GM12878 (cell line): ENCODE measurements at regions not wholly inside any gene's neighbourhood (a gene's known extent, or its start where the extent isn't known, plus 50 kb on each side); places are given as distances from the start of the nearest gene placed in this dataset.

ENCODE experiments used
- ATAC-seq: fragments of 200-7000 bp; cut with Tn5 transposase; 3 replicates; pipeline ENCODE4 v1.9.1; 2020; ENCODE audit warnings: mild to moderate bottlenecking, moderate library complexity
- BruUV-seq: library from RNA; stranded (reverse); fragments of 400-500 nt; replicated peaks from 2 replicates; lab custom pipeline; 2021; lab: Mats Ljungman, UMichigan
- CTCF ChIA-PET: fragments of 300-600 bp; sonication (Branson Sonifier 250); formaldehyde crosslinking; extraction: SDS; loops from one replicate; lab custom pipeline; 2021; ENCODE audit warnings: inconsistent platforms; lab: Yijun Ruan, JAX
- POLR2A ChIA-PET: fragments of 350-600 bp; formaldehyde crosslinking; extraction: SDS; loops from one replicate; lab custom pipeline; 2021; ENCODE audit warnings: inconsistent platforms; lab: Charles Lee
- RAD21 ChIA-PET: fragments of 300-600 bp; sonication (Branson Sonifier 250); formaldehyde crosslinking; loops from one replicate; lab custom pipeline; 2023; ENCODE audit warnings: antibody characterized with exemption; ENCODE audit not compliant: unreplicated experiment; lab: Charles Lee
- SMC1A ChIA-PET: fragments of 300-600 bp; sonication (Branson Sonifier 250); formaldehyde crosslinking; loops from one replicate; lab custom pipeline; 2023; ENCODE audit not compliant: unreplicated experiment, uncharacterized antibody; lab: Charles Lee
- DNase-seq: peaks from one replicate; pipeline ENCODE4 v3.0.0-alpha.2; 2011; ENCODE audit warnings: low read depth, low spot score
- FAIRE-seq: peaks from 3 replicates; lab custom pipeline; 2011; peaks lifted over from hg19 to GRCh38; lab: Jason Lieb, UNC
- H2AFZ ChIP-seq: 2 replicates; pipeline ENCODE4 v1.6.0; 2011; ENCODE audit warnings: low read depth, low read length, control low read depth; ENCODE audit not compliant: control insufficient read depth
- H3K27ac ChIP-seq: 2 replicates; pipeline ENCODE4 v1.5.1; 2011; ENCODE audit warnings: control low read depth; ENCODE audit not compliant: control insufficient read depth, insufficient read depth
- H3K27me3 ChIP-seq, 2 experiments: replicated peaks in 1 of 2; 2 replicates each; pipeline versions ENCODE4 v1.6.0 to v1.6.1; 2011; ENCODE audit warnings: low read length in 1 of 2; ENCODE audit not compliant: control insufficient read depth in 2 of 2, insufficient read depth in 2 of 2
- H3K36me3 ChIP-seq, 2 experiments: 2 replicates each; pipeline ENCODE4 v1.5.1; 2011; ENCODE audit warnings: low read length in 1 of 2; ENCODE audit not compliant: control insufficient read depth in 2 of 2, insufficient read depth in 2 of 2
- H3K4me1 ChIP-seq: 2 replicates; pipeline ENCODE4 v1.6.1; 2011; ENCODE audit warnings: mild to moderate bottlenecking, low read length, moderate library complexity, mixed read lengths; ENCODE audit not compliant: control insufficient read depth, insufficient read depth
- H3K4me2 ChIP-seq: 2 replicates; pipeline ENCODE4 v1.6.0; 2011; ENCODE audit warnings: control low read depth; ENCODE audit not compliant: control insufficient read depth, insufficient read depth
- H3K4me3 ChIP-seq: fragments of 200-600 bp; sonication (generic); 2 replicates; pipeline ENCODE4 v1.5.1; 2016
- H3K79me2 ChIP-seq: 2 replicates; pipeline ENCODE4 v1.6.0; 2011; ENCODE audit warnings: low read length; ENCODE audit not compliant: control insufficient read depth, insufficient read depth
- H3K9ac ChIP-seq: 2 replicates; pipeline ENCODE4 v1.8.0; 2011; ENCODE audit warnings: low read length, control low read depth, mixed read lengths; ENCODE audit not compliant: control insufficient read depth, insufficient read depth
- H3K9me3 ChIP-seq: replicated peaks from 3 replicates; pipeline ENCODE4 v1.5.1; 2011; ENCODE audit warnings: mild to moderate bottlenecking, low read length; ENCODE audit not compliant: control insufficient read depth, insufficient read depth
- H4K20me1 ChIP-seq: 2 replicates; pipeline ENCODE4 v1.6.0; 2011; ENCODE audit not compliant: control insufficient read depth, insufficient read depth
- BHLHE40 ChIP-seq, 2 experiments: fragments of 450-650 bp in 1 of 2; IDR thresholded peaks; 2 replicates each; pipeline ENCODE4 v1.6.1; 2011 to 2017; ENCODE audit warnings: low read depth in 2 of 2, borderline replicate concordance in 1 of 2, improper control_type of control experiment in 1 of 2, low read length in 1 of 2, mild to moderate bottlenecking in 1 of 2
- EED ChIP-seq: sonication (generic); IDR thresholded peaks from 2 replicates; pipeline ENCODE4 v1.6.1; 2016; ENCODE audit warnings: antibody characterized with exemption, low read depth
- FOS ChIP-seq: IDR thresholded peaks from 3 replicates; pipeline ENCODE4 v1.6.1; 2011; ENCODE audit warnings: borderline replicate concordance; ENCODE audit not compliant: insufficient read length; ENCODE audit errors: extremely low read depth
- KAT2A ChIP-seq: conservative IDR thresholded peaks from 2 replicates; pipeline ENCODE4 v1.6.1; 2011; ENCODE audit warnings: low read depth, low read length; ENCODE audit not compliant: control insufficient read depth
- MAX ChIP-seq: IDR thresholded peaks from 2 replicates; pipeline ENCODE4 v1.6.1; 2012; ENCODE audit warnings: low read depth, low read length, improper control_type of control experiment
- NR2C2 ChIP-seq: IDR thresholded peaks from 2 replicates; pipeline ENCODE4 v1.6.1; 2011; ENCODE audit warnings: borderline replicate concordance, low read depth; ENCODE audit not compliant: control insufficient read depth, insufficient read length
- NR2F1 ChIP-seq: fragments of 450-650 bp; conservative IDR thresholded peaks from 2 replicates; pipeline ENCODE4 v1.6.1; 2017; ENCODE audit warnings: mild to moderate bottlenecking
- POLR2AphosphoS2 ChIP-seq: IDR thresholded peaks from 2 replicates; pipeline ENCODE4 v1.6.1; 2011; ENCODE audit warnings: low read depth, mild to moderate bottlenecking, low read length, improper control_type of control experiment, moderate library complexity
- SMAD5 ChIP-seq: IDR thresholded peaks from 2 replicates; pipeline ENCODE4 v1.6.1; 2016; ENCODE audit warnings: antibody characterized with exemption, low read depth
- SMARCA5 ChIP-seq: fragments of 450-650 bp; IDR thresholded peaks from 2 replicates; pipeline ENCODE4 v1.6.1; 2017; ENCODE audit warnings: mild to moderate bottlenecking
- SMC3 ChIP-seq: IDR thresholded peaks from 2 replicates; pipeline ENCODE4 v1.6.1; 2011; ENCODE audit warnings: low read length, improper control_type of control experiment, borderline replicate concordance
- STAT3 ChIP-seq: IDR thresholded peaks from 2 replicates; pipeline ENCODE4 v1.6.1; 2011; ENCODE audit warnings: low read depth, low read length, improper control_type of control experiment
- ZNF592 ChIP-seq: fragments of 450-650 bp; IDR thresholded peaks from 2 replicates; pipeline ENCODE4 v1.6.1; 2017; ENCODE audit warnings: mild to moderate bottlenecking, moderate library complexity
- in situ Hi-C: fragments of 300-500 bp; cut with MboI; formaldehyde crosslinking; loops from 9 replicates; pipeline ENCODE4 v1.14.3; 2018; ENCODE audit warnings: mixed read lengths
- intact Hi-C: fragments of 100-400 bp; cut with micrococcal nuclease; formaldehyde crosslinking; loops from one replicate; pipeline ENCODE4 v1.14.2; 2022; ENCODE audit not compliant: unreplicated experiment
- TF ChIP-seq, protein P1 (sequence below): fragments of 450-650 bp; IDR thresholded peaks from 2 replicates; pipeline ENCODE4 v1.6.1; 2017; ENCODE audit warnings: mild to moderate bottlenecking, moderate library complexity

DNA sequence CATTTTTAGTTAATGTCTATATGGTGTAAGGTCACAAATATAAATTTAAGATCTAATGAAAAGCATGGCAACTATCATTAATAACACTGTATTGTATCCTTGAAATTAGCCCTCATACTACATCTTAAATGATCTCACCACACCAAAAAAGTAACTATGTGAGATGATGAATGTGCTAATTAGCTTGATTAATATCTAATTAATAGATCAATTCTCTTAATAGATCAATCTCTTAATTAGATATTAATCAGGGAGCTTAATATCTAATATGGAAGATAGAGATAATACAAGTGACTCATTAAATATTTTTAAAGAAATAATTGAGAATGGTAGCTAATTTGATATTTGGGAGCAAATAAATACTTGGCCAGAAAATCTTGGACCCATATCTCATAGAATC is 178.5 kb upstream of the FAT3 start (continued):
- TF ChIP-seq SMARCA5 = no peak

GRCh38 chr11:92045301-92045700 is 179.3 kb upstream of the FAT3 start:
- Histone ChIP-seq H3K27ac (no peak overlapping the region), H3K4me3 (no peak overlapping the region), H4K20me1 (no peaks in the 10 kb centered on the region), H3K9me3 (no peaks in the 10 kb centered on the region), H3K36me3 (no peaks in the 10 kb centered on the region), H3K79me2 (no peaks in the 10 kb centered on the region), H2AFZ (no peak overlapping the region), H3K27me3 (no peaks in the 10 kb centered on the region), H3K4me2 (no peak overlapping the region), H3K4me1 (no peaks in the 10 kb centered on the region), H3K9ac (no peak overlapping the region)
- DNase-seq (no peak), FAIRE-seq (no peak), ATAC-seq (no peak)
- in situ Hi-C loops = no loop called here
- SMC1A ChIA-PET = interaction anchor here (1.2 kb wide), 1 partner anchor 21 kb away, joined by 4 read pairs; no protein-coding TSS in a partner anchor
- POLR2A ChIA-PET = no interaction called here
- intact Hi-C loops = no loop called here
- BruUV-seq = no TSS peak
- RAD21 ChIA-PET = no interaction called here
- CTCF ChIA-PET = interaction anchor here (0.6 kb wide), 1 partner anchor 1334 kb away, joined by 3 read pairs; no protein-coding TSS in a partner anchor
- no peak for TF ChIP-seq POLR2AphosphoS2
- TF ChIP-seq STAT3 = no peak
- TF ChIP-seq MAX = no peak
- TF ChIP-seq ZNF592 = no peak
- TF ChIP-seq BHLHE40 (IDR thresholded peaks at IDR 0.05; ENCODE audit: borderline replicate concordance in 1 of 2, low read depth in 2 of 2, low read length in 1 of 2) = no peak
- TF ChIP-seq EED = no peak
- TF ChIP-seq SMC3 = no peak
- TF ChIP-seq, protein P1, sequence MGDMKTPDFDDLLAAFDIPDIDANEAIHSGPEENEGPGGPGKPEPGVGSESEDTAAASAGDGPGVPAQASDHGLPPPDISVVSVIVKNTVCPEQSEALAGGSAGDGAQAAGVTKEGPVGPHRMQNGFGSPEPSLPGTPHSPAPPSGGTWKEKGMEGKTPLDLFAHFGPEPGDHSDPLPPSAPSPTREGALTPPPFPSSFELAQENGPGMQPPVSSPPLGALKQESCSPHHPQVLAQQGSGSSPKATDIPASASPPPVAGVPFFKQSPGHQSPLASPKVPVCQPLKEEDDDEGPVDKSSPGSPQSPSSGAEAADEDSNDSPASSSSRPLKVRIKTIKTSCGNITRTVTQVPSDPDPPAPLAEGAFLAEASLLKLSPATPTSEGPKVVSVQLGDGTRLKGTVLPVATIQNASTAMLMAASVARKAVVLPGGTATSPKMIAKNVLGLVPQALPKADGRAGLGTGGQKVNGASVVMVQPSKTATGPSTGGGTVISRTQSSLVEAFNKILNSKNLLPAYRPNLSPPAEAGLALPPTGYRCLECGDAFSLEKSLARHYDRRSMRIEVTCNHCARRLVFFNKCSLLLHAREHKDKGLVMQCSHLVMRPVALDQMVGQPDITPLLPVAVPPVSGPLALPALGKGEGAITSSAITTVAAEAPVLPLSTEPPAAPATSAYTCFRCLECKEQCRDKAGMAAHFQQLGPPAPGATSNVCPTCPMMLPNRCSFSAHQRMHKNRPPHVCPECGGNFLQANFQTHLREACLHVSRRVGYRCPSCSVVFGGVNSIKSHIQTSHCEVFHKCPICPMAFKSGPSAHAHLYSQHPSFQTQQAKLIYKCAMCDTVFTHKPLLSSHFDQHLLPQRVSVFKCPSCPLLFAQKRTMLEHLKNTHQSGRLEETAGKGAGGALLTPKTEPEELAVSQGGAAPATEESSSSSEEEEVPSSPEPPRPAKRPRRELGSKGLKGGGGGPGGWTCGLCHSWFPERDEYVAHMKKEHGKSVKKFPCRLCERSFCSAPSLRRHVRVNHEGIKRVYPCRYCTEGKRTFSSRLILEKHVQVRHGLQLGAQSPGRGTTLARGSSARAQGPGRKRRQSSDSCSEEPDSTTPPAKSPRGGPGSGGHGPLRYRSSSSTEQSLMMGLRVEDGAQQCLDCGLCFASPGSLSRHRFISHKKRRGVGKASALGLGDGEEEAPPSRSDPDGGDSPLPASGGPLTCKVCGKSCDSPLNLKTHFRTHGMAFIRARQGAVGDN = no peak
- TF ChIP-seq SMAD5 = no peak
- TF ChIP-seq NR2C2 = no peak
- TF ChIP-seq NR2F1 = no peak
- TF ChIP-seq SMARCA5 = no peak
- TF ChIP-seq FOS = no peak
- no peak for TF ChIP-seq KAT2A
